ENCODE measurements at regions not wholly inside any gene's neighbourhood (a gene's known extent, or its start where the extent isn't known, plus 50 kb on each side); places are given as distances from the start of the nearest gene placed in this dataset.

DNA sequence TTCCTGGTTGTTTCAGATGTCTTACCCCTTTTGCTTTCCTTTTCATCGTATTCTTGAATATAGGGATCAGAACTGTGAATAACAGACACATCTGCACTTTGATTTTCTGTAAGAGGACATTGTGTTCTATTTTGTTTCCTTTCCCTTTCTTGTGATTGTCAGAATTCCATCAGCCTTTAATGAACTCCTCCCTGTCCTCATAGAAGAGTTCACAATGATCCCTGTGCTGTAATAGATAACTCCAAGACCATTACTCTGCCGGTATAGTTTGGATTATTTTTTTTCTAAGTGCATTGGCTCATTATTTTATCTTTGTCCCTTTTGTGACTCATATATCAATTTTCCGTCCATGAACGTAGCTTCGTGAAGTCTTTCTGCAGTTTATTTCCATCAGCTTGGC lies 59.7 kb upstream of the PRDM8 start:
- TF ChIP-seq, protein P1, sequence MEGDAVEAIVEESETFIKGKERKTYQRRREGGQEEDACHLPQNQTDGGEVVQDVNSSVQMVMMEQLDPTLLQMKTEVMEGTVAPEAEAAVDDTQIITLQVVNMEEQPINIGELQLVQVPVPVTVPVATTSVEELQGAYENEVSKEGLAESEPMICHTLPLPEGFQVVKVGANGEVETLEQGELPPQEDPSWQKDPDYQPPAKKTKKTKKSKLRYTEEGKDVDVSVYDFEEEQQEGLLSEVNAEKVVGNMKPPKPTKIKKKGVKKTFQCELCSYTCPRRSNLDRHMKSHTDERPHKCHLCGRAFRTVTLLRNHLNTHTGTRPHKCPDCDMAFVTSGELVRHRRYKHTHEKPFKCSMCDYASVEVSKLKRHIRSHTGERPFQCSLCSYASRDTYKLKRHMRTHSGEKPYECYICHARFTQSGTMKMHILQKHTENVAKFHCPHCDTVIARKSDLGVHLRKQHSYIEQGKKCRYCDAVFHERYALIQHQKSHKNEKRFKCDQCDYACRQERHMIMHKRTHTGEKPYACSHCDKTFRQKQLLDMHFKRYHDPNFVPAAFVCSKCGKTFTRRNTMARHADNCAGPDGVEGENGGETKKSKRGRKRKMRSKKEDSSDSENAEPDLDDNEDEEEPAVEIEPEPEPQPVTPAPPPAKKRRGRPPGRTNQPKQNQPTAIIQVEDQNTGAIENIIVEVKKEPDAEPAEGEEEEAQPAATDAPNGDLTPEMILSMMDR (IDR thresholded peaks at IDR 0.05; ENCODE audit: unreplicated experiment): no peak
- CTCF ChIA-PET: no interaction called here
- no peaks in the 10 kb centered on the region for H3K27me3 Mint-ChIP-seq (ENCODE audit: unreplicated experiment)
- H3K9me3 Mint-ChIP-seq (ENCODE audit: low read depth, unreplicated experiment): no peaks in the 10 kb centered on the region
- no TSS peak for BruUV-seq (replicated peaks)
- no peak overlapping the region for H3K27ac Mint-ChIP-seq (ENCODE audit: unreplicated experiment)
- DNase-seq: no peak
- peaks cover 27% of the 10 kb centered on the region for H3K4me1 Mint-ChIP-seq (ENCODE audit: low read depth, unreplicated experiment)
- no peaks in the 10 kb centered on the region for H3K36me3 Mint-ChIP-seq (ENCODE audit: insufficient read depth, unreplicated experiment)
- H3K4me3 Mint-ChIP-seq (ENCODE audit: low read depth, unreplicated experiment): no peak overlapping the region
- intact Hi-C loops (cut with micrococcal nuclease; ENCODE audit: unreplicated experiment): no loop called here

DNA sequence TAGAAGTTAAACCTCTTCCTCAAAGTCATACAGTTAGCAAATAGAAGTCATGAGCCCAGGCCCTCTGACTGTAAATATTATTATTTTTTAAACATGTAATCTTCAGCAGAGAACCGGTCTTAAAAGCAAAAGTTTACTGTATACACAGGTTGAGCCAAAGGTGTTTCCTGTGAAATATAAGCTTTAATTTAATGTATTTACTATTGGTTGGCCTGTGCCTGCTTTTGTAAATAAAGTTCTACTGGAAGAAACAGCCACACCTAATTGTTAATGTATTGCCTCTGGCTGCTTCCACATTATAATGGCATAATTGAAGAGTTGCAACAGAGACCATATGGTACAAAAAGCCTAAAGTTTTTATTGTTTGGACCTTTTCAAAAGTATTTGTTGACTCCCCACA lies 61.0 kb upstream of the PRDM8 start:
- TF ChIP-seq, protein P1 (IDR thresholded peaks at IDR 0.05; ENCODE audit: unreplicated experiment): no peak
- no TSS peak for BruUV-seq (replicated peaks)
- Mint-ChIP-seq H3K4me1 (ENCODE audit: low read depth, unreplicated experiment) (peaks cover 27% of the 10 kb centered on the region), H3K36me3 (ENCODE audit: insufficient read depth, unreplicated experiment) (no peaks in the 10 kb centered on the region), H3K9me3 (ENCODE audit: low read depth, unreplicated experiment) (no peaks in the 10 kb centered on the region), H3K27me3 (ENCODE audit: unreplicated experiment) (no peaks in the 10 kb centered on the region), H3K27ac (ENCODE audit: unreplicated experiment) (no peak overlapping the region), H3K4me3 (ENCODE audit: low read depth, unreplicated experiment) (no peak overlapping the region)
- DNase-seq: no peak
- intact Hi-C loops (cut with micrococcal nuclease; ENCODE audit: unreplicated experiment): no loop called here
- CTCF ChIA-PET: interaction anchor here (0.6 kb wide), 1 partner anchor 1056 kb away, joined by 3 read pairs; no protein-coding TSS in a partner anchor

DNA sequence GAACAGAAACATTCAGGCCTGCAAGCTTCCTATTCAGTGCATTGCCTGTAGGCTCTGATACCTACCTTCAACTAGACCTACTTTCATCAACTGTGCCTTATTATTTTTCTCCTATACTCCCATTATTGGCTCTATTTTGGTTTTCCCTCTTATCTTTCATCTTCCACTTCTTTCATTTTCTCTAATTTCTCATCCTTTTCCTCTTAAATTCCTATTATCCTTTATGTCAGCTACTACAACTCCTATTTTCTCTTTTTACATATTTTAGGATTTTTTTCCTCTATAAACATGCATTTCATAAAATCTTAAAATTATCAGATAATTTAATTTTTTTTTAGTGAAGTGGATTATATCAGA lies 61.6 kb upstream of the PRDM8 start:
- Mint-ChIP-seq H3K4me1 (ENCODE audit: low read depth, unreplicated experiment) (peaks cover 27% of the 10 kb centered on the region), H3K27me3 (ENCODE audit: unreplicated experiment) (no peaks in the 10 kb centered on the region), H3K9me3 (ENCODE audit: low read depth, unreplicated experiment) (no peaks in the 10 kb centered on the region), H3K27ac (ENCODE audit: unreplicated experiment) (peak overlapping the region; percentile 40), H3K4me3 (ENCODE audit: low read depth, unreplicated experiment) (no peak overlapping the region), H3K36me3 (ENCODE audit: insufficient read depth, unreplicated experiment) (no peaks in the 10 kb centered on the region)
- no peak for DNase-seq
- intact Hi-C loops (cut with micrococcal nuclease; ENCODE audit: unreplicated experiment): no loop called here
- no TSS peak for BruUV-seq (replicated peaks)
- TF ChIP-seq, protein P1 (IDR thresholded peaks at IDR 0.05; ENCODE audit: unreplicated experiment): no peak
- CTCF ChIA-PET: interaction anchor here (0.6 kb wide), 1 partner anchor 1055 kb away, joined by 3 read pairs; no protein-coding TSS in a partner anchor

DNA sequence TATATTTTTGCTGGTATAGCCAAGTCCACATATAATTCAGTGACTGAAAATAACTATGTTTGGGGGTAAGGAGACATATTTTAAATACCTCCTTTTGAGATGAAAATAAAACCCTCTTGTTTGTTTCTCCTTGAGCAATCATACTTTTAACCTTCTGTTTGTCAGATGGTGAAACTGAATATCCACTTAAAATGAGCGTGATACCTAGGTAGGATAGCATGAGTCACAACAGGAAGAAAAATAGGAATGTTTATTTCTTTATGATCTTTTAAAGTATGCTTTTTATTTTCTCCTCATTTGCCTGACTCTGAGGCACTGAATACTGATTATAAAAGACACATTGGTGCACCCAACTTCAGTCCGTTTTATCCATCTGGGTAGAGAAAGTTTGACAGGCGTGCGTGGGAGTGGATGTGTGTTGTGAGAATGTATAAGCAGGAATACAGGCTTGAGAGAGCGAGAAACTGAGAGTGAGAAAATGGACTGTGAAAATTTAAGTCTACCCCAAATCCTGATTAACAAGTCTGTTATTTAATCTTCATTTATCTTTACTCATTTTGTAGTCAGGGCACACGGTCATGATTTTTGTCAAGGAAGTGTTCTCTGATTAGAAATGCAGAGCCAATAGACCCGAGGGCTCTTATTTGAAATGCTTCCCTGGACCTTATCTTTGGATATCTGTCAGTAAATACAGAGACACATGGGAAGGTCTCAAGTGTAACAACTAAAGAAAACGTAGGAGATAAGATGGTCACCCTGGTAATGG lies 62.1 kb upstream of the ANTXR2 start:
- Mint-ChIP-seq H3K36me3 (ENCODE audit: insufficient read depth, unreplicated experiment) (no peaks in the 10 kb centered on the region), H3K27ac (ENCODE audit: unreplicated experiment) (peak overlapping the region; percentile 40), H3K27me3 (ENCODE audit: unreplicated experiment) (no peaks in the 10 kb centered on the region), H3K4me1 (ENCODE audit: low read depth, unreplicated experiment) (peaks cover 28% of the 10 kb centered on the region), H3K9me3 (ENCODE audit: low read depth, unreplicated experiment) (no peaks in the 10 kb centered on the region), H3K4me3 (ENCODE audit: low read depth, unreplicated experiment) (no peak overlapping the region)
- TF ChIP-seq, protein P1 (IDR thresholded peaks at IDR 0.05; ENCODE audit: unreplicated experiment): no peak
- no peak for DNase-seq
- no TSS peak for BruUV-seq (replicated peaks)
- CTCF ChIA-PET: no interaction called here
- intact Hi-C loops (cut with micrococcal nuclease; ENCODE audit: unreplicated experiment): no loop called here

Measured in Calu3 (cell line).